K562 (cell line): ENCODE measurements at regions not wholly inside any gene's neighbourhood (a gene's known extent, or its start where the extent isn't known, plus 50 kb on each side); places are given as distances from the start of the nearest gene placed in this dataset.

Experiments used
- ATF3 ChIP-seq, 2 experiments: fragments of 450-650 bp in 1 of 2; sonication (generic) in 1 of 2; formaldehyde crosslinking in 1 of 2; IDR thresholded peaks in 1 of 2; conservative IDR thresholded peaks in 1 of 2; 2 replicates each; pipeline versions ENCODE4 v1.6.1 to v1.8.1; 2016 to 2023; ENCODE audit warnings: mild to moderate bottlenecking in 2 of 2, moderate library complexity in 2 of 2, inconsistent platforms in 1 of 2, missing genetic modification reagents in 1 of 2
- BRF1 ChIP-seq: IDR thresholded peaks from 3 replicates; pipeline ENCODE4 v1.6.1; 2011; ENCODE audit warnings: borderline replicate concordance, mild to moderate bottlenecking; ENCODE audit not compliant: insufficient read length; ENCODE audit errors: extremely low read depth
- CBFA2T2 ChIP-seq: fragments of 450-650 bp; conservative IDR thresholded peaks from 2 replicates; pipeline ENCODE4 v1.6.1; 2017; ENCODE audit warnings: mild to moderate bottlenecking
- CEBPG ChIP-seq, 3 experiments: fragments of 200-800 bp in 1 of 3; sonication (Bioruptor generic) in 1 of 3; sonication (generic) in 1 of 3; formaldehyde crosslinking in 1 of 3; IDR thresholded peaks in 2 of 3; conservative IDR thresholded peaks in 1 of 3; 2 replicates each; pipeline versions ENCODE4 v1.6.1 to v1.8.0; 2016 to 2022; ENCODE audit warnings: missing compliant biosample characterization in 2 of 3, missing genetic modification characterization in 2 of 3, mild to moderate bottlenecking in 1 of 3, missing genetic modification reagents in 1 of 3
- DPF2 ChIP-seq: fragments of 450-650 bp; IDR thresholded peaks from 2 replicates; pipeline ENCODE4 v1.6.1; 2016
- ELK1 ChIP-seq: sonication (generic); formaldehyde crosslinking; IDR thresholded peaks from 2 replicates; pipeline ENCODE4 v1.8.1; 2022; ENCODE audit warnings: missing genetic modification reagents
- EP300 ChIP-seq: IDR thresholded peaks from 2 replicates; pipeline ENCODE4 v1.6.1; 2012; ENCODE audit warnings: low read length, improper control_type of control experiment
- FOSL1 ChIP-seq: fragments of 200-800 bp; sonication (Bioruptor generic); conservative IDR thresholded peaks from 2 replicates; pipeline ENCODE4 v1.6.1; 2016; ENCODE audit warnings: missing genetic modification characterization, missing compliant biosample characterization
- FOXK1 ChIP-seq: sonication (generic); formaldehyde crosslinking; IDR thresholded peaks from 2 replicates; pipeline ENCODE4 v1.8.0; 2022; ENCODE audit warnings: missing genetic modification reagents, mild to moderate bottlenecking, borderline replicate concordance
- JUN ChIP-seq, 2 experiments: sonication (generic) in 1 of 2; formaldehyde crosslinking in 1 of 2; IDR thresholded peaks; 2 replicates each; pipeline versions ENCODE4 v1.6.1 to v1.8.0; 2012 to 2022; ENCODE audit warnings: borderline replicate concordance in 2 of 2, mild to moderate bottlenecking in 2 of 2, improper control_type of control experiment in 1 of 2, low read depth in 1 of 2, low read length in 1 of 2, missing genetic modification reagents in 1 of 2
- MBD1 ChIP-seq: fragments of 250-450 bp; sonication (Bioruptor Pico); IDR thresholded peaks from 2 replicates; pipeline ENCODE4 v1.8.0; 2022; ENCODE audit warnings: inconsistent platforms
- MBD2 ChIP-seq: sonication (generic); IDR thresholded peaks from 2 replicates; pipeline ENCODE4 v1.6.1; 2016; ENCODE audit warnings: low read depth, borderline replicate concordance
- NCOR1 ChIP-seq: fragments of 450-650 bp; IDR thresholded peaks from 2 replicates; pipeline ENCODE4 v1.6.1; 2016; ENCODE audit warnings: mild to moderate bottlenecking, moderate library complexity
- SOX6 ChIP-seq: fragments of 450-650 bp; IDR thresholded peaks from 2 replicates; pipeline ENCODE4 v1.6.1; 2014; ENCODE audit warnings: mild to moderate bottlenecking
- TAL1 ChIP-seq: fragments of 450-650 bp; IDR thresholded peaks from 2 replicates; pipeline ENCODE4 v1.6.1; 2016; ENCODE audit warnings: mild to moderate bottlenecking
- TARDBP ChIP-seq: fragments of 450-650 bp; IDR thresholded peaks from 2 replicates; pipeline ENCODE4 v1.6.1; 2016
- ZNF217 ChIP-seq: sonication (generic); formaldehyde crosslinking; IDR thresholded peaks from 2 replicates; pipeline ENCODE4 v1.8.0; 2022; ENCODE audit warnings: mild to moderate bottlenecking, missing genetic modification reagents
- ZNF3 ChIP-seq: fragments of 250-450 bp; sonication (Bioruptor Pico); IDR thresholded peaks from 2 replicates; pipeline ENCODE4 v1.5.0; 2021; ENCODE audit warnings: mild to moderate bottlenecking, moderate library complexity
- ZNF384 ChIP-seq: IDR thresholded peaks from 2 replicates; pipeline ENCODE4 v1.6.1; 2012; ENCODE audit warnings: low read depth, low read length, improper control_type of control experiment
- ZNF583 ChIP-seq: fragments of 250-450 bp; sonication (Bioruptor Pico); IDR thresholded peaks from 2 replicates; pipeline ENCODE4 v1.4.0; 2020
- ZNF764 ChIP-seq: fragments of 250-450 bp; sonication (Bioruptor Pico); IDR thresholded peaks from 2 replicates; pipeline ENCODE4 v1.4.0; 2020; ENCODE audit warnings: low read depth, mild to moderate bottlenecking, moderate library complexity
- TF ChIP-seq, protein P1 (sequence below), 2 experiments: fragments of 450-650 bp; IDR thresholded peaks; 2 replicates each; pipeline ENCODE4 v1.6.1; 2018; ENCODE audit warnings: mild to moderate bottlenecking in 2 of 2, low read depth in 1 of 2; ENCODE audit not compliant: partially characterized antibody in 2 of 2

DNA sequence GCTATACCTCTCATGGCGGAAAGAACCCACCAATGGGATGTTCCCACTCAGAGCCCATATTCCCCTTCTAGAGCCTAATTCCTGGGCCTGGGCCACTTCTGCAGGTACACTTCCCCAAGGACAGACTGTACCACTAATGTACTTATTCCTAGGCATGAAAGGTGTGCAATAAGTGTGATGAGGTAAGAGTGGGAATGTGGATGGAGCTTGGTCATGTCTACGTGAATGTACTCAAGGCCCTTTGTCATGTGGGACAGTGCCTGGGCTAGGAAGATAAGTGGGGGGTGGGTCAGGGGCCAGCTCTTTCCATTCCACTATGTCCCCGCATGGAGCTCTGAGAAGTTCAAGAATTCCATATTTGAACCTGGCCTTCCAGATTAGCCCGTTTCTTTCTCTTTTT is 63.4 kb upstream of the FUT8 start (continued):
- TF ChIP-seq ZNF384 (no peak), CEBPG (CRISPR knock-in tag; IDR thresholded peaks at IDR 0.05) (peak; percentile 79), CEBPG (tag; conservative IDR thresholded peaks at IDR 0.05 in 1 of 2, IDR thresholded peaks at IDR 0.05 in 1 of 2) (peak; percentile 74 to 87), MBD2 (no peak), FOXK1 (CRISPR knock-in tag) (no peak), ZNF3 (CRISPR knock-in tag) (no peak), BRF1 (no peak), SOX6 (peak; percentile 46; the same call in 1 of the 2 replicates), CBFA2T2 (peak; percentile 47; the same call in 1 of the 2 replicates), TAL1 (peak; percentile 68), FOSL1 (tag) (peak; percentile 37; the same call in 1 of the 2 replicates), NCOR1 (peak; percentile 65), TARDBP (no peak), ZNF217 (CRISPR knock-in tag) (no peak), ZNF583 (CRISPR knock-in tag) (0 out of 2 replicates have a peak, but pooled peaks have one; percentile 13), ATF3 (IDR thresholded peaks at IDR 0.05) (peak; percentile 80), ATF3 (CRISPR knock-in tag; conservative IDR thresholded peaks at IDR 0.05) (no peak), JUN (IDR thresholded peaks at IDR 0.05; ENCODE audit: borderline replicate concordance, low read depth, low read length) (0 out of 2 replicates have a peak, but pooled peaks have one; percentile 23), JUN (CRISPR knock-in tag; IDR thresholded peaks at IDR 0.05; ENCODE audit: borderline replicate concordance) (no peak), DPF2 (peak; percentile 54; the same call in 1 of the 2 replicates), ELK1 (CRISPR knock-in tag) (no peak), EP300 (peak; percentile 36; the same call in 1 of the 2 replicates), ZNF764 (CRISPR knock-in tag) (no peak), MBD1 (no peak)
- TF ChIP-seq, protein P1, sequence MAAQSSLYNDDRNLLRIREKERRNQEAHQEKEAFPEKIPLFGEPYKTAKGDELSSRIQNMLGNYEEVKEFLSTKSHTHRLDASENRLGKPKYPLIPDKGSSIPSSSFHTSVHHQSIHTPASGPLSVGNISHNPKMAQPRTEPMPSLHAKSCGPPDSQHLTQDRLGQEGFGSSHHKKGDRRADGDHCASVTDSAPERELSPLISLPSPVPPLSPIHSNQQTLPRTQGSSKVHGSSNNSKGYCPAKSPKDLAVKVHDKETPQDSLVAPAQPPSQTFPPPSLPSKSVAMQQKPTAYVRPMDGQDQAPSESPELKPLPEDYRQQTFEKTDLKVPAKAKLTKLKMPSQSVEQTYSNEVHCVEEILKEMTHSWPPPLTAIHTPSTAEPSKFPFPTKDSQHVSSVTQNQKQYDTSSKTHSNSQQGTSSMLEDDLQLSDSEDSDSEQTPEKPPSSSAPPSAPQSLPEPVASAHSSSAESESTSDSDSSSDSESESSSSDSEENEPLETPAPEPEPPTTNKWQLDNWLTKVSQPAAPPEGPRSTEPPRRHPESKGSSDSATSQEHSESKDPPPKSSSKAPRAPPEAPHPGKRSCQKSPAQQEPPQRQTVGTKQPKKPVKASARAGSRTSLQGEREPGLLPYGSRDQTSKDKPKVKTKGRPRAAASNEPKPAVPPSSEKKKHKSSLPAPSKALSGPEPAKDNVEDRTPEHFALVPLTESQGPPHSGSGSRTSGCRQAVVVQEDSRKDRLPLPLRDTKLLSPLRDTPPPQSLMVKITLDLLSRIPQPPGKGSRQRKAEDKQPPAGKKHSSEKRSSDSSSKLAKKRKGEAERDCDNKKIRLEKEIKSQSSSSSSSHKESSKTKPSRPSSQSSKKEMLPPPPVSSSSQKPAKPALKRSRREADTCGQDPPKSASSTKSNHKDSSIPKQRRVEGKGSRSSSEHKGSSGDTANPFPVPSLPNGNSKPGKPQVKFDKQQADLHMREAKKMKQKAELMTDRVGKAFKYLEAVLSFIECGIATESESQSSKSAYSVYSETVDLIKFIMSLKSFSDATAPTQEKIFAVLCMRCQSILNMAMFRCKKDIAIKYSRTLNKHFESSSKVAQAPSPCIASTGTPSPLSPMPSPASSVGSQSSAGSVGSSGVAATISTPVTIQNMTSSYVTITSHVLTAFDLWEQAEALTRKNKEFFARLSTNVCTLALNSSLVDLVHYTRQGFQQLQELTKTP (IDR thresholded peaks at IDR 0.05; ENCODE audit: low read depth in 1 of 2, partially characterized antibody in 2 of 2), result no peak
